ENCODE measurements at regions not wholly inside any gene's neighbourhood (a gene's known extent, or its start where the extent isn't known, plus 50 kb on each side); places are given as distances from the start of the nearest gene placed in this dataset.

DNA sequence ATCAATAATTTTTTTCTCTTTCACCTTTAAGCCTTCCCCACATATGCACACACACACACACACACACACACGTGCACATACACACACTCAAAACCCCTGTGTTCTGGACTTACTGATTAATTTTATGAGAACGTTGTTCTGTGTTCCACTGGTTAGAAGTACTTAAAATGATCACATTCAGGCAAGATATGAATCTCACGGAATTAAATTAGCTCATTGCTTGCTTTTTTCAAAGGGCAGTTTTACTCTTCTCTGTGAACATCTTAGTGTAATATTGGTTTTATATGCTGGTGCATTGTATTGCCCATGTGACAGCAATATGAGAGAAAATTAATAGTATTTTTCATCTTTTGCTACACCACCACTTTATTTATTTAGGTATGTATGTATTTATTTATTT is 377.3 kb upstream of the RBFOX1 start:
- Histone ChIP-seq H3K4me1 (ENCODE audit: control insufficient read depth in 1 of 2, insufficient read depth in 2 of 2, low read length in 2 of 2) (no peaks in the 10 kb centered on the region), H3K9me2 (ENCODE audit: insufficient read depth) (no peaks in the 10 kb centered on the region), H3K36me3 (ENCODE audit: control insufficient read depth in 1 of 2, insufficient read depth in 2 of 2, low read length in 2 of 2) (no peaks in the 10 kb centered on the region), H2AFZ (ENCODE audit: low read depth, low read length, poor library complexity, severe bottlenecking) (no peak overlapping the region), H3K9ac (ENCODE audit: low read length) (no peak overlapping the region), H3K9me3 (ENCODE audit: control insufficient read depth in 1 of 2, insufficient read depth in 1 of 2, low read depth in 1 of 2, low read length in 2 of 2) (no peaks in the 10 kb centered on the region; a peak in 2 of 4 replicates), H3K27me3 (ENCODE audit: insufficient read depth, low read length) (no peaks in the 10 kb centered on the region), H3K4me3 (replicated peaks in 1 of 2; ENCODE audit: low read depth in 1 of 2, low read length in 2 of 2) (no peak overlapping the region), H3K27ac (ENCODE audit: low read depth, low read length) (no peak overlapping the region), H4K20me1 (ENCODE audit: insufficient read depth) (no peaks in the 10 kb centered on the region), H3K79me2 (ENCODE audit: insufficient read depth, low read length) (no peaks in the 10 kb centered on the region), H3K4me2 (ENCODE audit: low read length) (no peak overlapping the region)
- intact Hi-C loops (cut with micrococcal nuclease): loop anchor here (1.0 kb wide), 1 partner anchor 18 kb away; no protein-coding TSS in a partner anchor
- POLR2A ChIA-PET: no interaction called here
- RAD21 ChIA-PET (ENCODE audit: low non-redundant PET in 1 of 2, low total read pairs in 2 of 2, uncharacterized antibody in 2 of 2, unreplicated experiment in 2 of 2): no interaction called here
- no peak for TF ChIP-seq RAD21 (IDR thresholded peaks at IDR 0.05; ENCODE audit: low read depth)
- BruUV-seq (replicated peaks): no TSS peak
- ATAC-seq: no peak
- no peak for DNase-seq (ENCODE audit: low read depth, low spot score)
- CTCF ChIA-PET: no interaction called here

- no peak overlapping the region for H3K9ac ChIP-seq (ENCODE audit: low read length)
- no peaks in the 10 kb centered on the region for H3K36me3 ChIP-seq (ENCODE audit: control insufficient read depth in 1 of 2, insufficient read depth in 2 of 2, low read length in 2 of 2)
- H2AFZ ChIP-seq (ENCODE audit: low read depth, low read length, poor library complexity, severe bottlenecking): no peak overlapping the region
- intact Hi-C loops (cut with micrococcal nuclease): no loop called here
- no peak for DNase-seq (ENCODE audit: low read depth, low spot score)
- BruUV-seq (replicated peaks): no TSS peak
- H3K4me3 ChIP-seq (replicated peaks in 1 of 2; ENCODE audit: low read depth in 1 of 2, low read length in 2 of 2): no peak overlapping the region
- H3K9me3 ChIP-seq (ENCODE audit: control insufficient read depth in 1 of 2, insufficient read depth in 1 of 2, low read depth in 1 of 2, low read length in 2 of 2): no peaks in the 10 kb centered on the region
- H3K79me2 ChIP-seq (ENCODE audit: insufficient read depth, low read length): no peaks in the 10 kb centered on the region
- no peaks in the 10 kb centered on the region for H3K27me3 ChIP-seq (ENCODE audit: insufficient read depth, low read length)
- H3K27ac ChIP-seq (ENCODE audit: low read depth, low read length): no peak overlapping the region
- no peaks in the 10 kb centered on the region for H4K20me1 ChIP-seq (ENCODE audit: insufficient read depth)
- H3K4me2 ChIP-seq (ENCODE audit: low read length): no peak overlapping the region
- CTCF ChIA-PET: no interaction called here
- H3K4me1 ChIP-seq (ENCODE audit: control insufficient read depth in 1 of 2, insufficient read depth in 2 of 2, low read length in 2 of 2): no peaks in the 10 kb centered on the region
- no peak for ATAC-seq
- TF ChIP-seq POLR2AphosphoS5 (IDR thresholded peaks at IDR 0.05; ENCODE audit: low read depth, low read length) (no peak), TCF7L2 (IDR thresholded peaks at IDR 0.05; ENCODE audit: borderline replicate concordance, extremely low read depth, insufficient read depth, insufficient read length) (no peak)
- no peaks in the 10 kb centered on the region for H3K9me2 ChIP-seq (ENCODE audit: insufficient read depth)
- RAD21 ChIA-PET (ENCODE audit: low non-redundant PET in 1 of 2, low total read pairs in 2 of 2, uncharacterized antibody in 2 of 2, unreplicated experiment in 2 of 2): no interaction called here
- POLR2A ChIA-PET: no interaction called here
These were observed 383.4 kb upstream of the RBFOX1 start for GRCh38 chr16:6949240-6949639.

- Histone ChIP-seq H3K4me3 (replicated peaks in 1 of 2; ENCODE audit: low read depth in 1 of 2, low read length in 2 of 2) (no peak overlapping the region), H3K36me3 (ENCODE audit: control insufficient read depth in 1 of 2, insufficient read depth in 2 of 2, low read length in 2 of 2) (no peaks in the 10 kb centered on the region), H3K4me1 (ENCODE audit: control insufficient read depth in 1 of 2, insufficient read depth in 2 of 2, low read length in 2 of 2) (no peaks in the 10 kb centered on the region), H3K27ac (ENCODE audit: low read depth, low read length) (no peak overlapping the region), H2AFZ (ENCODE audit: low read depth, low read length, poor library complexity, severe bottlenecking) (no peak overlapping the region), H3K9me2 (ENCODE audit: insufficient read depth) (no peaks in the 10 kb centered on the region), H3K79me2 (ENCODE audit: insufficient read depth, low read length) (no peaks in the 10 kb centered on the region), H3K4me2 (ENCODE audit: low read length) (no peak overlapping the region), H3K9me3 (ENCODE audit: control insufficient read depth in 1 of 2, insufficient read depth in 1 of 2, low read depth in 1 of 2, low read length in 2 of 2) (no peaks in the 10 kb centered on the region), H3K9ac (ENCODE audit: low read length) (no peak overlapping the region), H4K20me1 (ENCODE audit: insufficient read depth) (no peaks in the 10 kb centered on the region), H3K27me3 (ENCODE audit: insufficient read depth, low read length) (no peaks in the 10 kb centered on the region)
- POLR2A ChIA-PET: no interaction called here
- no TSS peak for BruUV-seq (replicated peaks)
- DNase-seq (ENCODE audit: low read depth, low spot score) (no peak), ATAC-seq (no peak)
- intact Hi-C loops (cut with micrococcal nuclease): no loop called here
- CTCF ChIA-PET: no interaction called here
- RAD21 ChIA-PET (ENCODE audit: low non-redundant PET in 1 of 2, low total read pairs in 2 of 2, uncharacterized antibody in 2 of 2, unreplicated experiment in 2 of 2): no interaction called here
- TF ChIP-seq ZFX (IDR thresholded peaks at IDR 0.05) (no peak), EZH2 (IDR thresholded peaks at IDR 0.05) (no peak), RAD21 (IDR thresholded peaks at IDR 0.05; ENCODE audit: low read depth) (no peak), SIN3A (IDR thresholded peaks at IDR 0.05; ENCODE audit: low read depth) (no peak), CEBPB (IDR thresholded peaks at IDR 0.05; ENCODE audit: low read depth) (no peak), SRF (IDR thresholded peaks at IDR 0.05; ENCODE audit: low read depth) (no peak), EZH2phosphoT487 (IDR thresholded peaks at IDR 0.05; ENCODE audit: borderline replicate concordance) (no peak), TCF7L2 (IDR thresholded peaks at IDR 0.05; ENCODE audit: borderline replicate concordance, extremely low read depth, insufficient read depth, insufficient read length) (no peak), YY1 (IDR thresholded peaks at IDR 0.05; ENCODE audit: extremely low read depth, insufficient replicate concordance, low read depth, low read length) (no peak), SP1 (IDR thresholded peaks at IDR 0.05; ENCODE audit: low read depth) (no peak), FOSL1 (IDR thresholded peaks at IDR 0.05; ENCODE audit: low read depth) (no peak), POLR2A (IDR thresholded peaks at IDR 0.05; ENCODE audit: borderline replicate concordance, extremely low read depth, insufficient read depth, insufficient read length) (no peak), POLR2AphosphoS5 (IDR thresholded peaks at IDR 0.05; ENCODE audit: low read depth, low read length) (no peak), EGR1 (IDR thresholded peaks at IDR 0.05; ENCODE audit: low read depth) (no peak), JUND (IDR thresholded peaks at IDR 0.05) (no peak)
- TF ChIP-seq, protein P1, sequence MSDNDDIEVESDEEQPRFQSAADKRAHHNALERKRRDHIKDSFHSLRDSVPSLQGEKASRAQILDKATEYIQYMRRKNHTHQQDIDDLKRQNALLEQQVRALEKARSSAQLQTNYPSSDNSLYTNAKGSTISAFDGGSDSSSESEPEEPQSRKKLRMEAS (IDR thresholded peaks at IDR 0.05): no peak
- TF ChIP-seq, protein P2, sequence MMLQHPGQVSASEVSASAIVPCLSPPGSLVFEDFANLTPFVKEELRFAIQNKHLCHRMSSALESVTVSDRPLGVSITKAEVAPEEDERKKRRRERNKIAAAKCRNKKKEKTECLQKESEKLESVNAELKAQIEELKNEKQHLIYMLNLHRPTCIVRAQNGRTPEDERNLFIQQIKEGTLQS (IDR thresholded peaks at IDR 0.05): no peak
These were observed 385.4 kb upstream of the RBFOX1 start for GRCh38 chr16:6947291-6947690.
